Lung (tissue), 11 donors: ENCODE measurements at regions not wholly inside any gene's neighbourhood (a gene's known extent, or its start where the extent isn't known, plus 50 kb on each side); places are given as distances from the start of the nearest gene placed in this dataset.

Source experiments
- ATAC-seq: fragments of 200-7000 bp; cut with Tn5 transposase; one replicate; pipeline ENCODE4 v1.9.1; 2020; ENCODE audit warnings: moderate number of reproducible peaks; ENCODE audit not compliant: insufficient read depth, low FRiP score
- DNase-seq, 3 donors: peaks; one replicate each; pipeline ENCODE4 v3.0.0-alpha.2; 2013 to 2017
- H3K27ac ChIP-seq, 2 donors: one replicate each; pipeline ENCODE4 v1.5.1; 2013; ENCODE audit warnings: mild to moderate bottlenecking in 2 of 2, moderate library complexity in 2 of 2, control low read depth in 1 of 2, inconsistent platforms in 1 of 2, low read depth in 1 of 2, low read length in 1 of 2
- H3K27me3 ChIP-seq, 3 donors: one replicate each; pipeline ENCODE4 v1.5.1; 2013; ENCODE audit warnings: low read length in 2 of 3; ENCODE audit not compliant: control insufficient read depth in 3 of 3, insufficient read depth in 3 of 3
- H3K36me3 ChIP-seq, 4 donors: one replicate each; pipeline ENCODE4 v1.5.1; 2013; ENCODE audit warnings: low read length in 4 of 4, mild to moderate bottlenecking in 1 of 4, moderate library complexity in 1 of 4; ENCODE audit not compliant: control insufficient read depth in 4 of 4, insufficient read depth in 4 of 4
- H3K4me1 ChIP-seq, 5 donors: one replicate each; pipeline ENCODE4 v1.5.1; 2013; ENCODE audit warnings: low read length in 5 of 5, mild to moderate bottlenecking in 2 of 5, moderate library complexity in 1 of 5; ENCODE audit not compliant: control insufficient read depth in 5 of 5, insufficient read depth in 5 of 5
- H3K4me3 ChIP-seq: one replicate; pipeline ENCODE4 v1.5.1; 2013; ENCODE audit warnings: mild to moderate bottlenecking, control low read depth, moderate library complexity
- H3K9ac ChIP-seq, 2 donors: one replicate each; pipeline ENCODE4 v1.5.1; 2013; ENCODE audit warnings: low read length in 2 of 2, control low read depth in 1 of 2; ENCODE audit not compliant: insufficient read depth in 1 of 2
- H3K9me3 ChIP-seq, 4 donors: one replicate each; pipeline ENCODE4 v1.5.1; 2013; ENCODE audit warnings: low read length in 3 of 4, mild to moderate bottlenecking in 1 of 4, moderate library complexity in 1 of 4; ENCODE audit not compliant: control insufficient read depth in 4 of 4, insufficient read depth in 3 of 4
- CTCF ChIP-seq: IDR thresholded peaks from 2 replicates; pipeline ENCODE4 v1.5.1; 2012; ENCODE audit warnings: mild to moderate bottlenecking; ENCODE audit errors: control extremely low read depth, extremely low read depth
- WGBS, 2 donors: extraction: QIAGEN DNeasy Blood & Tissue Kit; methylation state at CpG; one replicate each; pipeline ENCODE4 v1.1.7; 2013; 5-methylcytosine and 5-hydroxymethylcytosine counted together
- donor health status: control.
- donor health status: control.
- donor health status: Bipolar disorder and iron deficiency.
- donor health status: healthy.
- donor health status: DM: yes; HTN: yes; CAD: no.

GRCh38 chr1:221317537-221317936 is 424.4 kb downstream of the DUSP10 start:
- DNase-seq: no peak
- ATAC-seq: no peak
- Histone ChIP-seq H3K9me3 (no peaks in the 10 kb centered on the region), H3K4me3 (no peak overlapping the region), H3K4me1 (peaks cover 0 to 10% (median 0%) of the 10 kb centered on the region in 5 donors), H3K27ac (no peak overlapping the region), H3K36me3 (no peaks in the 10 kb centered on the region), H3K27me3 (no peaks in the 10 kb centered on the region), H3K9ac (no peak overlapping the region)
- no peak for TF ChIP-seq CTCF
- WGBS, 2 donors: 92 to 94% methylated on average over 3 of the region's 3 CpGs

- no peaks in the 10 kb centered on the region for H3K36me3 ChIP-seq
- H3K9ac ChIP-seq: no peak overlapping the region
- no peak for TF ChIP-seq CTCF
- peaks cover 0 to 14% (median 1%) of the 10 kb centered on the region in 5 donors for H3K4me1 ChIP-seq
- no peak overlapping the region for H3K4me3 ChIP-seq
- 56 to 82% methylated on average over 4 of the region's 4 CpGs for WGBS, 2 donors
- H3K9me3 ChIP-seq: peaks cover 0 to 8% (median 3%) of the 10 kb centered on the region in 4 donors
- ATAC-seq (no peak), DNase-seq (peak; percentile 71 to 87 (median 85))
- H3K27me3 ChIP-seq: no peaks in the 10 kb centered on the region
- H3K27ac ChIP-seq: no peak overlapping the region
Observed at GRCh38 chr1:221327954-221328353, 413.9 kb downstream of the DUSP10 start.

- ATAC-seq (no peak), DNase-seq (no peak)
- Histone ChIP-seq H3K36me3 (no peaks in the 10 kb centered on the region), H3K27ac (no peak overlapping the region), H3K4me3 (no peak overlapping the region), H3K9me3 (peaks cover 0 to 8% (median 3%) of the 10 kb centered on the region in 4 donors), H3K9ac (no peak overlapping the region), H3K27me3 (no peaks in the 10 kb centered on the region), H3K4me1 (peaks cover 0 to 18% (median 2%) of the 10 kb centered on the region in 5 donors)
- no peak for TF ChIP-seq CTCF
- 80 to 84% methylated on average over 2 of the region's 2 CpGs for WGBS, 2 donors
Observed at GRCh38 chr1:221328371-221328770, 413.5 kb downstream of the DUSP10 start.
